Mammary epithelial cell (primary cell): ENCODE measurements at regions not wholly inside any gene's neighbourhood (a gene's known extent, or its start where the extent isn't known, plus 50 kb on each side); places are given as distances from the start of the nearest gene placed in this dataset.

ENCODE experiments used
- CTCF ChIP-seq, 2 donors: IDR thresholded peaks in 1 of 2; conservative IDR thresholded peaks in 1 of 2; 2 replicates each; pipeline ENCODE4 v1.5.1; 2011 to 2012; ENCODE audit warnings: inconsistent platforms in 2 of 2, low read length in 2 of 2, mild to moderate bottlenecking in 2 of 2, control low read depth in 1 of 2, low read depth in 1 of 2; ENCODE audit not compliant: insufficient read depth in 1 of 2; ENCODE audit errors: extremely low read depth in 1 of 2
- EZH2 ChIP-seq: IDR thresholded peaks from 2 replicates; pipeline ENCODE4 v1.6.1; 2012; ENCODE audit warnings: low read length, inconsistent platforms, borderline replicate concordance

DNA sequence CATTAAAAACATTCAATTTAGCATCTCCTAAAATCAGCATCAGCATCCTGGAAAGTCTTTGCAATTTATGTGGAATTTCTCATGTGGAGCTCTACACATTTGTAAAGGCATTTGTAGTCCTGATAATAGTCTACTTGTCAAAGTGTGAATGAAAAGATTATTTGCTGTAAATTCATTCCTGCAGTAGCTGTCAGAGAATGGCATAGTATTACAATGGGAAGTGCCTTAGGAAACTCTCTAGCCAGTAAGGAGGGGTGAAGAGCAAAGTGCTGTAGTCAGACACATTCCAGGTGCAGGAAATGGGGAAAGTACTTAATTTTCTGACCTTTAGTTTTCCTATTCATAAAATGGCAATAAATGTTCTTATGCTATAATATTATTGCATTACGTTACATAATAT, 627.9 kb downstream of the KCTD16 start:
- TF ChIP-seq CTCF (conservative IDR thresholded peaks at IDR 0.05 in 1 of 2, IDR thresholded peaks at IDR 0.05 in 1 of 2; ENCODE audit: extremely low read depth in 1 of 2, insufficient read depth in 1 of 2, low read depth in 1 of 2, low read length in 2 of 2) (no peak), EZH2 (no peak)
